HG03060 (cell line): ENCODE measurements at regions not wholly inside any gene's neighbourhood (a gene's known extent, or its start where the extent isn't known, plus 50 kb on each side); places are given as distances from the start of the nearest gene placed in this dataset.
"Not testable (repeated sequence)": the region's sequence is repeated elsewhere in the genome, so short reads cannot be mapped to it uniquely, and the experiment has no call there.

Source experiments
- ATAC-seq: cut with Tn5 transposase; IDR thresholded peaks from one replicate; pipeline ENCODE4 v1.9.1; 2021; ENCODE audit warnings: low read depth, moderate number of reproducible peaks; ENCODE audit not compliant: unreplicated experiment

- no peak for ATAC-seq
These were observed 87.0 kb upstream of the G2E3 start for GRCh38 chr14:30471980-30472379.

GRCh38 chr14:30473846-30474696 is 84.9 kb upstream of the G2E3 start:
- ATAC-seq: not testable (repeated sequence)

GRCh38 chr14:30482276-30482675 is 76.7 kb upstream of the G2E3 start:
- ATAC-seq: no peak

- no peak for ATAC-seq
These were observed 74.8 kb upstream of the G2E3 start for GRCh38 chr14:30484201-30484600.

GRCh38 chr14:30484976-30485375 is 74.0 kb upstream of the G2E3 start:
- ATAC-seq: no peak

GRCh38 chr14:30496852-30497251 is 62.1 kb upstream of the G2E3 start:
- no peak for ATAC-seq

GRCh38 chr14:30499358-30499757 is 59.6 kb upstream of the G2E3 start:
- no peak for ATAC-seq

GRCh38 chr14:30500222-30500621 is 58.7 kb upstream of the G2E3 start:
- no peak for ATAC-seq

- ATAC-seq: no peak
These were observed 51.7 kb upstream of the G2E3 start for GRCh38 chr14:30507209-30507608.
